Tibial artery (tissue), 4 donors: ENCODE measurements at regions not wholly inside any gene's neighbourhood (a gene's known extent, or its start where the extent isn't known, plus 50 kb on each side); places are given as distances from the start of the nearest gene placed in this dataset.

ENCODE experiments used
- DNase-seq, 2 donors: peaks; one replicate each; pipeline ENCODE4 v3.0.0-alpha.2; 2019
- H3K27ac ChIP-seq, 2 donors: fragments of 200-600 bp; sonication (generic) in 1 of 2; 1 replicate in 1 of 2; 2 replicates in 1 of 2; pipeline ENCODE4 v1.5.1; 2018 to 2019; ENCODE audit warnings: mild to moderate bottlenecking in 1 of 2
- H3K27me3 ChIP-seq, 2 donors: fragments of 200-600 bp; sonication (generic) in 1 of 2; one replicate each; pipeline versions ENCODE4 v1.5.1 to v1.6.0; 2016 to 2019
- H3K36me3 ChIP-seq, 3 donors: fragments of 200-600 bp; sonication (generic) in 2 of 3; one replicate each; pipeline ENCODE4 v1.5.1; 2016 to 2019; ENCODE audit warnings: mild to moderate bottlenecking in 2 of 3
- H3K4me1 ChIP-seq, 4 donors: fragments of 200-600 bp; sonication (generic) in 2 of 4; 1 replicate in 3 of 4; 2 replicates in 1 of 4; pipeline ENCODE4 v1.5.1; 2016 to 2019
- H3K4me3 ChIP-seq, 2 donors: fragments of 200-600 bp; sonication (generic) in 1 of 2; 1 replicate in 1 of 2; 2 replicates in 1 of 2; pipeline ENCODE4 v1.5.1; 2018 to 2019; ENCODE audit warnings: mild to moderate bottlenecking in 2 of 2
- H3K9me3 ChIP-seq, 3 donors: fragments of 200-600 bp; sonication (generic) in 1 of 3; one replicate each; pipeline ENCODE4 v1.5.1; 2016 to 2019
- CTCF ChIP-seq, 2 experiments: fragments of 200-600 bp in 1 of 2; fragments of 450-650 bp in 1 of 2; IDR thresholded peaks; one replicate each; pipeline ENCODE4 v1.5.1; 2017 to 2019; ENCODE audit warnings: antibody characterized with exemption in 2 of 2, mild to moderate bottlenecking in 1 of 2, moderate library complexity in 1 of 2
- intact Hi-C: fragments of 100-400 bp; cut with DNase I; formaldehyde crosslinking; loops from one replicate; pipeline ENCODE4 v1.15.0; 2023; ENCODE audit warnings: low total_unique reads

- no peak for TF ChIP-seq CTCF (IDR thresholded peaks at IDR 0.05)
- DNase-seq, result peak; percentile 13 to 16
Observed at GRCh38 chr22:49197986-49198704, 629.5 kb downstream of the BRD1 start.

GRCh38 chr22:49197505-49197904 lies 630.2 kb downstream of the BRD1 start:
- Histone ChIP-seq H3K36me3 (no peaks in the 10 kb centered on the region), H3K27ac (no peak overlapping the region), H3K9me3 (no peaks in the 10 kb centered on the region), H3K4me3 (no peak overlapping the region), H3K4me1 (no peaks in the 10 kb centered on the region), H3K27me3 (peaks cover 0 to 7% of the 10 kb centered on the region in 2 donors)
- intact Hi-C loops, result no loop called here
- peak; percentile 1 to 38 for DNase-seq
- TF ChIP-seq CTCF (IDR thresholded peaks at IDR 0.05), result no peak

More at GRCh38 chr22:49197986-49198704, 629.5 kb downstream of the BRD1 start:
- Histone ChIP-seq H3K27me3 (peaks cover 0 to 7% of the 10 kb centered on the region in 2 donors), H3K4me1 (no peaks in the 10 kb centered on the region), H3K9me3 (no peaks in the 10 kb centered on the region), H3K36me3 (no peaks in the 10 kb centered on the region), H3K4me3 (no peak overlapping the region), H3K27ac (no peak overlapping the region)
- intact Hi-C loops, result no loop called here

- Histone ChIP-seq H3K9me3 (no peaks in the 10 kb centered on the region), H3K4me3 (no peak overlapping the region), H3K4me1 (no peaks in the 10 kb centered on the region), H3K27ac (no peak overlapping the region), H3K36me3 (no peaks in the 10 kb centered on the region), H3K27me3 (peaks cover 0 to 12% of the 10 kb centered on the region in 2 donors)
- TF ChIP-seq CTCF (IDR thresholded peaks at IDR 0.05), result no peak
- peak in 1 of 2 donors; percentile 56 for DNase-seq
- intact Hi-C loops, result no loop called here
Observed at GRCh38 chr22:49196046-49196511, 631.6 kb downstream of the BRD1 start.

- TF ChIP-seq CTCF (IDR thresholded peaks at IDR 0.05), result no peak
- no peak for DNase-seq
- intact Hi-C loops, result no loop called here
Observed at GRCh38 chr22:49195636-49196035, 632.0 kb downstream of the BRD1 start.

GRCh38 chr22:49193901-49194465 lies 633.7 kb downstream of the BRD1 start:
- DNase-seq, result no peak
- no peak for TF ChIP-seq CTCF (IDR thresholded peaks at IDR 0.05)
- intact Hi-C loops, result no loop called here
- Histone ChIP-seq H3K4me1 (no peaks in the 10 kb centered on the region), H3K36me3 (no peaks in the 10 kb centered on the region), H3K27ac (no peak overlapping the region), H3K27me3 (peaks cover 0 to 15% of the 10 kb centered on the region in 2 donors), H3K4me3 (no peak overlapping the region), H3K9me3 (no peaks in the 10 kb centered on the region)

More at GRCh38 chr22:49195636-49196035, 632.0 kb downstream of the BRD1 start:
- H3K4me3 ChIP-seq, result no peak overlapping the region
- H3K27ac ChIP-seq, result no peak overlapping the region
- no peaks in the 10 kb centered on the region for H3K9me3 ChIP-seq
- no peaks in the 10 kb centered on the region for H3K36me3 ChIP-seq
- no peaks in the 10 kb centered on the region for H3K4me1 ChIP-seq
- peaks cover 0 to 15% of the 10 kb centered on the region in 2 donors for H3K27me3 ChIP-seq
